ENCODE measurements at regions not wholly inside any gene's neighbourhood (a gene's known extent, or its start where the extent isn't known, plus 50 kb on each side); places are given as distances from the start of the nearest gene placed in this dataset.

- H3K4me1 Mint-ChIP-seq (ENCODE audit: low read depth, unreplicated experiment) = peaks cover 4% of the 10 kb centered on the region
- no peaks in the 10 kb centered on the region for H3K27me3 Mint-ChIP-seq (ENCODE audit: low read depth, unreplicated experiment)
- peaks cover 7% of the 10 kb centered on the region for H3K36me3 Mint-ChIP-seq (ENCODE audit: low read depth, unreplicated experiment)
- H3K27ac ChIP-seq (ENCODE audit: low read depth, low read length) = no peak overlapping the region
- no peaks in the 10 kb centered on the region for H4K20me1 ChIP-seq (ENCODE audit: insufficient read depth, low read length)
- no peaks in the 10 kb centered on the region for H3K27me3 ChIP-seq (ENCODE audit: insufficient read depth, low read length)
- no peak overlapping the region for H3K4me3 Mint-ChIP-seq (ENCODE audit: unreplicated experiment)
- TF ChIP-seq EZH2 (IDR thresholded peaks at IDR 0.05; ENCODE audit: insufficient read depth, low read length) (no peak), CTCF (IDR thresholded peaks at IDR 0.05; ENCODE audit: insufficient read depth, low read depth, low read length) (no peak)
- H3K79me2 ChIP-seq (ENCODE audit: insufficient read depth, low read length) = peaks cover 4% of the 10 kb centered on the region
- no peak for DNase-seq (ENCODE audit: low read depth)
- FAIRE-seq = no peak
- H3K9me3 ChIP-seq (ENCODE audit: insufficient read depth, low read depth, low read length) = no peaks in the 10 kb centered on the region
- H3K4me3 ChIP-seq (ENCODE audit: insufficient read depth, low read depth, low read length) = no peak overlapping the region
- peaks cover 9% of the 10 kb centered on the region for H3K36me3 ChIP-seq (ENCODE audit: insufficient read depth, low read length)
- H3K9me3 Mint-ChIP-seq (ENCODE audit: unreplicated experiment) = no peaks in the 10 kb centered on the region
- H2AFZ ChIP-seq (ENCODE audit: low read depth, low read length) = no peak overlapping the region
- H3K27ac Mint-ChIP-seq (ENCODE audit: unreplicated experiment) = no peak overlapping the region
- H3K4me1 ChIP-seq (ENCODE audit: insufficient read depth, low read length) = no peaks in the 10 kb centered on the region
- no peak overlapping the region for H3K9ac ChIP-seq (ENCODE audit: low read length)
- H3K4me2 ChIP-seq (ENCODE audit: low read length) = no peak overlapping the region
Measured at GRCh38 chr13:73850104-73850873, 283.9 kb downstream of the KLF12 start.

- Histone ChIP-seq H3K36me3 (ENCODE audit: insufficient read depth, low read length) (peaks cover 7% of the 10 kb centered on the region), H3K4me2 (ENCODE audit: low read length) (no peak overlapping the region), H4K20me1 (ENCODE audit: insufficient read depth, low read length) (no peaks in the 10 kb centered on the region), H3K4me1 (ENCODE audit: insufficient read depth, low read length) (peaks cover 3% of the 10 kb centered on the region), H2AFZ (ENCODE audit: low read depth, low read length) (no peak overlapping the region), H3K79me2 (ENCODE audit: insufficient read depth, low read length) (peaks cover 4% of the 10 kb centered on the region), H3K27ac (ENCODE audit: low read depth, low read length) (no peak overlapping the region), H3K9ac (ENCODE audit: low read length) (no peak overlapping the region), H3K27me3 (ENCODE audit: insufficient read depth, low read length) (no peaks in the 10 kb centered on the region), H3K4me3 (ENCODE audit: insufficient read depth, low read depth, low read length) (no peak overlapping the region), H3K9me3 (ENCODE audit: insufficient read depth, low read depth, low read length) (no peaks in the 10 kb centered on the region)
- H3K27ac Mint-ChIP-seq (ENCODE audit: unreplicated experiment) = peak overlapping the region; percentile 12
- TF ChIP-seq CTCF (IDR thresholded peaks at IDR 0.05; ENCODE audit: insufficient read depth, low read depth, low read length) (peak; percentile 43), EZH2 (IDR thresholded peaks at IDR 0.05; ENCODE audit: insufficient read depth, low read length) (no peak)
- peak; percentile 31 for DNase-seq (ENCODE audit: low read depth)
- H3K9me3 Mint-ChIP-seq (ENCODE audit: unreplicated experiment) = no peaks in the 10 kb centered on the region
- peaks cover 7% of the 10 kb centered on the region for H3K36me3 Mint-ChIP-seq (ENCODE audit: low read depth, unreplicated experiment)
- no peak for FAIRE-seq
- H3K27me3 Mint-ChIP-seq (ENCODE audit: low read depth, unreplicated experiment) = no peaks in the 10 kb centered on the region
- peaks cover 4% of the 10 kb centered on the region for H3K4me1 Mint-ChIP-seq (ENCODE audit: low read depth, unreplicated experiment)
- H3K4me3 Mint-ChIP-seq (ENCODE audit: unreplicated experiment) = no peak overlapping the region
Measured at GRCh38 chr13:73849292-73849691, 284.9 kb downstream of the KLF12 start.

- Histone ChIP-seq H3K4me3 (ENCODE audit: insufficient read depth, low read depth, low read length) (no peak overlapping the region), H3K9me3 (ENCODE audit: insufficient read depth, low read depth, low read length) (no peaks in the 10 kb centered on the region), H3K9ac (ENCODE audit: low read length) (no peak overlapping the region), H3K4me2 (ENCODE audit: low read length) (no peak overlapping the region), H3K27ac (ENCODE audit: low read depth, low read length) (no peak overlapping the region), H3K4me1 (ENCODE audit: insufficient read depth, low read length) (peaks cover 3% of the 10 kb centered on the region), H3K27me3 (ENCODE audit: insufficient read depth, low read length) (no peaks in the 10 kb centered on the region), H4K20me1 (ENCODE audit: insufficient read depth, low read length) (peaks cover 9% of the 10 kb centered on the region), H2AFZ (ENCODE audit: low read depth, low read length) (no peak overlapping the region), H3K79me2 (ENCODE audit: insufficient read depth, low read length) (peaks cover 14% of the 10 kb centered on the region), H3K36me3 (ENCODE audit: insufficient read depth, low read length) (peaks cover 7% of the 10 kb centered on the region)
- Mint-ChIP-seq H3K4me1 (ENCODE audit: low read depth, unreplicated experiment) (peaks cover 4% of the 10 kb centered on the region), H3K36me3 (ENCODE audit: low read depth, unreplicated experiment) (peaks cover 7% of the 10 kb centered on the region), H3K27me3 (ENCODE audit: low read depth, unreplicated experiment) (no peaks in the 10 kb centered on the region), H3K9me3 (ENCODE audit: unreplicated experiment) (no peaks in the 10 kb centered on the region), H3K27ac (ENCODE audit: unreplicated experiment) (no peak overlapping the region), H3K4me3 (ENCODE audit: unreplicated experiment) (no peak overlapping the region)
- DNase-seq (ENCODE audit: low read depth) (peak; percentile 16), FAIRE-seq (no peak)
- no peak for TF ChIP-seq CTCF (IDR thresholded peaks at IDR 0.05; ENCODE audit: insufficient read depth, low read depth, low read length)
- TF ChIP-seq EZH2 (IDR thresholded peaks at IDR 0.05; ENCODE audit: insufficient read depth, low read length) = no peak
Measured at GRCh38 chr13:73844986-73845385, 289.2 kb downstream of the KLF12 start.
